SK-N-SH treated with all-trans-retinoic acid at 6 μM for 48 hours (cell line): ENCODE measurements at regions not wholly inside any gene's neighbourhood (a gene's known extent, or its start where the extent isn't known, plus 50 kb on each side); places are given as distances from the start of the nearest gene placed in this dataset.

Experiments
- ATAC-seq: fragments of 200-7000 bp; cut with Tn5 transposase; 3 replicates; pipeline ENCODE4 v1.9.1; 2020; ENCODE audit warnings: mild to moderate bottlenecking, moderate library complexity
- ARNTL ChIP-seq: fragments of 450-650 bp; formaldehyde crosslinking; IDR thresholded peaks from 2 replicates; pipeline ENCODE4 v1.5.0; 2020; ENCODE audit warnings: low read depth, mild to moderate bottlenecking, moderate library complexity, borderline replicate concordance
- BACH2 ChIP-seq: fragments of 250-450 bp; sonication (Bioruptor Pico); IDR thresholded peaks from 2 replicates; pipeline ENCODE4 v1.9.0; 2021; ENCODE audit warnings: mild to moderate bottlenecking, borderline replicate concordance
- CSDC2 ChIP-seq: fragments of 250-450 bp; sonication (Bioruptor Pico); IDR thresholded peaks from 2 replicates; pipeline ENCODE4 v1.5.0; 2020; ENCODE audit warnings: mild to moderate bottlenecking, moderate library complexity
- ESRRG ChIP-seq: fragments of 250-450 bp; sonication (Bioruptor Pico); IDR thresholded peaks from 2 replicates; pipeline ENCODE4 v1.6.1; 2021; ENCODE audit warnings: mild to moderate bottlenecking
- GLIS3 ChIP-seq: fragments of 250-450 bp; sonication (Bioruptor Pico); IDR thresholded peaks from 2 replicates; pipeline ENCODE4 v1.5.0; 2020; ENCODE audit warnings: mild to moderate bottlenecking, moderate library complexity
- OSR1 ChIP-seq: fragments of 250-450 bp; sonication (Bioruptor Pico); IDR thresholded peaks from 2 replicates; pipeline ENCODE4 v1.8.0; 2022; ENCODE audit warnings: moderate library complexity, mild to moderate bottlenecking, inconsistent platforms
- PPARA ChIP-seq: fragments of 250-450 bp; sonication (Bioruptor Pico); IDR thresholded peaks from 2 replicates; pipeline ENCODE4 v1.5.0; 2020; ENCODE audit warnings: mild to moderate bottlenecking, borderline replicate concordance
- RARB ChIP-seq: fragments of 250-450 bp; sonication (Bioruptor Pico); IDR thresholded peaks from 2 replicates; pipeline ENCODE4 v1.8.0; 2021; ENCODE audit warnings: mild to moderate bottlenecking, moderate library complexity
- SNAI2 ChIP-seq: fragments of 250-450 bp; sonication (Bioruptor Pico); IDR thresholded peaks from 2 replicates; pipeline ENCODE4 v1.5.0; 2020; ENCODE audit warnings: mild to moderate bottlenecking, moderate library complexity
- TCF4 ChIP-seq: fragments of 250-450 bp; sonication (Bioruptor Pico); IDR thresholded peaks from 2 replicates; pipeline ENCODE4 v1.8.0; 2021; ENCODE audit warnings: mild to moderate bottlenecking, moderate library complexity, borderline replicate concordance
- TOX ChIP-seq: fragments of 250-450 bp; sonication (Bioruptor Pico); IDR thresholded peaks from 2 replicates; pipeline ENCODE4 v1.8.0; 2021; ENCODE audit warnings: mild to moderate bottlenecking, moderate library complexity, borderline replicate concordance
- ZC3H10 ChIP-seq: fragments of 250-450 bp; sonication (Bioruptor Pico); IDR thresholded peaks from 2 replicates; pipeline ENCODE4 v1.5.1; 2021; ENCODE audit warnings: mild to moderate bottlenecking, moderate library complexity
- ZFP3 ChIP-seq: fragments of 250-450 bp; sonication (Bioruptor Pico); IDR thresholded peaks from 2 replicates; pipeline ENCODE4 v1.5.0; 2020; ENCODE audit warnings: mild to moderate bottlenecking, moderate library complexity
- ZFP30 ChIP-seq: fragments of 450-650 bp; formaldehyde crosslinking; IDR thresholded peaks from 2 replicates; pipeline ENCODE4 v1.5.0; 2022; ENCODE audit warnings: mild to moderate bottlenecking, moderate library complexity
- ZNF565 ChIP-seq: fragments of 450-650 bp; formaldehyde crosslinking; conservative IDR thresholded peaks from 2 replicates; pipeline ENCODE4 v1.5.0; 2020; ENCODE audit warnings: low read depth, mild to moderate bottlenecking, moderate library complexity
- ZNF70 ChIP-seq: fragments of 450-650 bp; formaldehyde crosslinking; IDR thresholded peaks from 2 replicates; pipeline ENCODE4 v1.5.0; 2020; ENCODE audit warnings: mild to moderate bottlenecking, moderate library complexity
- ZNF8 ChIP-seq: fragments of 450-650 bp; formaldehyde crosslinking; IDR thresholded peaks from 2 replicates; pipeline ENCODE4 v1.5.0; 2020; ENCODE audit warnings: mild to moderate bottlenecking, moderate library complexity
- TF ChIP-seq, protein P1 (sequence below): fragments of 250-450 bp; sonication (Bioruptor Pico); IDR thresholded peaks from 2 replicates; pipeline ENCODE4 v1.8.0; 2020; ENCODE audit warnings: mild to moderate bottlenecking, moderate library complexity, borderline replicate concordance
- TF ChIP-seq, protein P2 (sequence below): fragments of 250-450 bp; sonication (Bioruptor Pico); IDR thresholded peaks from 2 replicates; pipeline ENCODE4 v1.5.1; 2021; ENCODE audit warnings: mild to moderate bottlenecking, moderate library complexity
- TF ChIP-seq, protein P3 (sequence below): fragments of 250-450 bp; sonication (Bioruptor Pico); IDR thresholded peaks from 2 replicates; pipeline ENCODE4 v1.8.0; 2021; ENCODE audit warnings: low read depth, mild to moderate bottlenecking, moderate library complexity, borderline replicate concordance
- TF ChIP-seq, protein P4 (sequence below): fragments of 250-450 bp; sonication (Bioruptor Pico); IDR thresholded peaks from 2 replicates; pipeline ENCODE4 v1.5.0; 2020; ENCODE audit warnings: mild to moderate bottlenecking, moderate library complexity

DNA sequence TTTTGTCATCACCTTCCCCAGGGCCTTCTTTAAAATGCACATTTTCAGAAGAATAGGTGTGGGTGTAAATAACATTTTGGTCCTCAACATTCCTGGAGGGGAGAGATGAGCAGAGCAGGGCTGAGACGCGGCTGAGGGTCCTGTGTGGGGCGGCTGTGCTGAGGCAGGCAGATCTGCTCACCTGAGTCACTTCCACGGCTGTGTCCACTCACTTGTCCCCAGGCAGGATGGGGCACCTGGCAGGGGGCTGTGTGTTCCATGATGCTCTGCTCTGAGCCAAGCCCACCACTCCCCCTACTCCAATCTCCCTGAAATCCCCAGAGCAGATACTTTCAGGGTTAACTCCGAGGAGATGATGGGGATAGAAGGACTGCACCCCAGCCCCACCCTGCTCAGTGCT, 93.8 kb downstream of the GLRX3 start:
- ATAC-seq, result no peak
- TF ChIP-seq ZFP30 (no peak), ZNF565 (CRISPR knock-in tag) (no peak), BACH2 (CRISPR knock-in tag) (no peak)

DNA sequence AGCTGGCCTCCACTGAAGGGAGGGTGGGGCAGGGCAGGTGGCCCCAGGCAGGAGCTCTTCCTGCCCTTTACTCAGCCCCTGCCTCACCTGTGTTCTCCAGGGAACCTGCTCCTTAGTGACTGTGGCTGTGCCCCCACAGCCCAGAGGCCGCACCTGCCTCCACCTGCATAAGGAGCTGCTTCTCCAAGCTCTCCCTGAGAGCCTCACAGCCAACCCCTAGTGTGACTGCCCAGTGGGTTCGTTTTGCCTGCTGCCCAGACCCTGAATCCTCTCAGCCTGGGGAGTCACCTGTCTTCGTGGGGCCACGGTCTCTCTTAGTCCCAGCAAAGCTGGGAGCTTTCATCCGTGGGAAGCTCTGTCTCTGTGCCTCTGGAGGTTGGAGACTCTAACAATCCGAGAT, 94.4 kb downstream of the GLRX3 start:
- TF ChIP-seq BACH2 (CRISPR knock-in tag) (no peak), CSDC2 (no peak), ESRRG (no peak), PPARA (CRISPR knock-in tag) (no peak), TCF4 (CRISPR knock-in tag) (no peak), ZFP3 (CRISPR knock-in tag) (no peak), ZNF70 (no peak), ZC3H10 (CRISPR knock-in tag) (no peak)
- TF ChIP-seq, protein P1, sequence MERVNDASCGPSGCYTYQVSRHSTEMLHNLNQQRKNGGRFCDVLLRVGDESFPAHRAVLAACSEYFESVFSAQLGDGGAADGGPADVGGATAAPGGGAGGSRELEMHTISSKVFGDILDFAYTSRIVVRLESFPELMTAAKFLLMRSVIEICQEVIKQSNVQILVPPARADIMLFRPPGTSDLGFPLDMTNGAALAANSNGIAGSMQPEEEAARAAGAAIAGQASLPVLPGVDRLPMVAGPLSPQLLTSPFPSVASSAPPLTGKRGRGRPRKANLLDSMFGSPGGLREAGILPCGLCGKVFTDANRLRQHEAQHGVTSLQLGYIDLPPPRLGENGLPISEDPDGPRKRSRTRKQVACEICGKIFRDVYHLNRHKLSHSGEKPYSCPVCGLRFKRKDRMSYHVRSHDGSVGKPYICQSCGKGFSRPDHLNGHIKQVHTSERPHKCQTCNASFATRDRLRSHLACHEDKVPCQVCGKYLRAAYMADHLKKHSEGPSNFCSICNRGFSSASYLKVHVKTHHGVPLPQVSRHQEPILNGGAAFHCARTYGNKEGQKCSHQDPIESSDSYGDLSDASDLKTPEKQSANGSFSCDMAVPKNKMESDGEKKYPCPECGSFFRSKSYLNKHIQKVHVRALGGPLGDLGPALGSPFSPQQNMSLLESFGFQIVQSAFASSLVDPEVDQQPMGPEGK (CRISPR knock-in tag), result no peak
- TF ChIP-seq, protein P2, sequence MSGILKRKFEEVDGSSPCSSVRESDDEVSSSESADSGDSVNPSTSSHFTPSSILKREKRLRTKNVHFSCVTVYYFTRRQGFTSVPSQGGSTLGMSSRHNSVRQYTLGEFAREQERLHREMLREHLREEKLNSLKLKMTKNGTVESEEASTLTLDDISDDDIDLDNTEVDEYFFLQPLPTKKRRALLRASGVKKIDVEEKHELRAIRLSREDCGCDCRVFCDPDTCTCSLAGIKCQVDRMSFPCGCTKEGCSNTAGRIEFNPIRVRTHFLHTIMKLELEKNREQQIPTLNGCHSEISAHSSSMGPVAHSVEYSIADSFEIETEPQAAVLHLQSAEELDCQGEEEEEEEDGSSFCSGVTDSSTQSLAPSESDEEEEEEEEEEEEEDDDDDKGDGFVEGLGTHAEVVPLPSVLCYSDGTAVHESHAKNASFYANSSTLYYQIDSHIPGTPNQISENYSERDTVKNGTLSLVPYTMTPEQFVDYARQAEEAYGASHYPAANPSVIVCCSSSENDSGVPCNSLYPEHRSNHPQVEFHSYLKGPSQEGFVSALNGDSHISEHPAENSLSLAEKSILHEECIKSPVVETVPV (CRISPR knock-in tag), result no peak
- ATAC-seq, result no peak

DNA sequence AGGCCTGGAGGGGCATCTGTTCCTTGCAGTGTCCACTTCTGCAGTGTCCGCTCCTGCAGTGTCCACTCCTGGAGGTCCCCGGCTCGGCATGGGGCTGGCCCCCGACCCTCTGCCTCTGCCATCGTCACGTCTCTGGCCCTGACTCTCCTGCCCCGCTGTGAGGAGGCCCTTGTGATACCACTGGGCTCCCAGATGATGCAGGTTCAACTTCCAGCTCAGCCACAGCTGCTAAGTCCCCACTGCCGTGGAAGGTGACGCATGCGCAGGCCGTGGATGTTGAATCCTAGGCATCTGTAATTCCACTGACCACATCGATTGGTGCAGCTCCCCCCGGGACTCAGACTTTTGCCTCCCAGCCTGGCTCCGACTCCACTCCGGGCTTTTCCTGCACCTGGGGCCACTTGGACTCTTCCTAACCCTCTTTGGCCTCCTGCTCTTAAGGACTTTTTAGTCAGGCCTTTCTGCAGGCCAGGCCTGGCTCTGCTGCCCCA, 95.1 kb downstream of the GLRX3 start:
- ATAC-seq, result no peak
- no peak for TF ChIP-seq ZNF565 (CRISPR knock-in tag)
- no peak for TF ChIP-seq PPARA (CRISPR knock-in tag)
- TF ChIP-seq TOX (CRISPR knock-in tag), result no peak
- TF ChIP-seq ESRRG, result no peak

DNA sequence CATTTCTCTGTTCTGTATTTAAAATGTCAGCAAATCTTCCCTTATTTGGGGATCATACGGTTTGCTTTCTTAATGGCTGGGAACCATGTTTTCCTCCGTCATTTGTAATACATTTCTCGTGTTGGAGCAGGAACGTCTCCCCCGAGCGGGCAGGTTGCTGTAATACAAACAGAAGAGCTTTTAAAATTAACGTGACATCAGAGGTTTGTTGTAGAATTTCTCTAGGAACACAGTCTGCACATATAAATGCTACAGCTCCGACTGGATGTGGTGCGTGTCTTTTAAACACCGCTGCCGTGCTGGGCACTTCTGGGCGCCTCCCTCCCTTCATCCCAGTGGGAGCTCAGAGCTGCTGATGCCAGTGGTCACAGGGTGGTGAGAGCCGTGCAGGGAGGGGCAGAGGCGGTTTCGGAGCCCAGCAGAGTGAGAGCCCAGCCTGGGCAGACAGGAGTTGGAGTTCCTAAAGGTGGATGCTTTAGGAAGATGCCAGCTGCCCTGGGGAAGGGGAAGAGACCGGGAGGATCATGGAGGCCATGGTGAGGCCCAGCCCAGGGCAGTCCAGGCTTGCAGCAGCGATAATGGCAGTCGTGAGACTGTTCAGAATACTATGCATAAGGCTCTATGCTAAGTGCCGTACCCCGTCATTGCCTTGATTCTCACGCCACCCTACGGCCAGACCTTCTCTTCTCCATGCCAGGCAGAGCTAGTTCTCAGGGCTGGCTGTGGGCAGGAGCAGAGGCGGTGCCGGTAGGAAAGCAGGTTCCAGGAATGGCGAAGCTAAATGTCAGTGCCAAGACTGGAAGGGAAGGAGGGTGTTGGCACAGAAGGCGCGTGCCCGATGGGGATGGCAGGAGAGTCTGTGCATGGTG, 96.2 kb downstream of the GLRX3 start:
- ATAC-seq, result no peak
- TF ChIP-seq TOX (CRISPR knock-in tag), result no peak

DNA sequence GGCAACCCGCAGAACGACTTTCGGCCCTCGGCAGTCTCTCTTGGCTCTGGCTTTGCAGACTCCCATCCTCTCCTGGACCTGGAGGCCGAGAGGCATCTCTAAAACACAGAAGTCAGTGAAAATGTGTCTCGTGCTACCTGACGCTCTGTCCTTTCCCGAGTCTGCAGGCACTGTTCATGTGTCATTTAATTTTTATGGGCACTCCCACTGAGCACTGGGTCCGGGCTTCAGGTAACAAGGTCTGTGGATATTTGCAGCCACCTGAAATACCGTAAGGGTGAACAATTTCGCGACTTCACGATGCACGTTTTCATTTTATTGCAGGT, 96.8 kb downstream of the GLRX3 start:
- ATAC-seq, result no peak
- TF ChIP-seq ZFP3 (CRISPR knock-in tag) (no peak), OSR1 (CRISPR knock-in tag) (no peak), ZFP30 (no peak), GLIS3 (CRISPR knock-in tag) (no peak), SNAI2 (CRISPR knock-in tag) (no peak)
- TF ChIP-seq, all 23 proteins: peak for 0

DNA sequence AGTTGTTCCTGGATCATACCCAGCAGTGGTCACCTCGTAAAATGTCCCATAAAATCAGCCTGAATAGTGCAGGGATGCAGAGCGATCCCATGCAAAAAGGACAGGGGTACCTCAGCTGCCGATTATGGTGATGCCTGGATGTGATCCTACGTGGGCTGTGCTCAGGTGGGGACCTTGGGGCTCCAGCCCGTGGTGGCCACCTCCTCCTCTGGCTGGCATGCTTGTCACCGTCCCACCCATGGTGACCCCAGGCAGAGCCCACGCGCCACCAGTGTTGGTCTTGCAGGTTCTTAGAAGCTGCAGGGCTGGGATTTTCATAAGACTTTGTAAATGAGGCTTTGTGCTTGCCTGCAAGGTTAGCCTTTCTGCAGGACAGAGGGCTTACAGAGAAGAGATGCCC, 97.2 kb downstream of the GLRX3 start:
- ATAC-seq, result no peak
- TF ChIP-seq PPARA (CRISPR knock-in tag) (no peak), TCF4 (CRISPR knock-in tag) (no peak), ARNTL (CRISPR knock-in tag) (no peak), ZFP30 (no peak), ZFP3 (CRISPR knock-in tag) (no peak), ZNF565 (CRISPR knock-in tag) (no peak), SNAI2 (CRISPR knock-in tag) (no peak), BACH2 (CRISPR knock-in tag) (no peak), RARB (no peak), OSR1 (CRISPR knock-in tag) (no peak), ZNF8 (no peak)
- TF ChIP-seq, protein P3, sequence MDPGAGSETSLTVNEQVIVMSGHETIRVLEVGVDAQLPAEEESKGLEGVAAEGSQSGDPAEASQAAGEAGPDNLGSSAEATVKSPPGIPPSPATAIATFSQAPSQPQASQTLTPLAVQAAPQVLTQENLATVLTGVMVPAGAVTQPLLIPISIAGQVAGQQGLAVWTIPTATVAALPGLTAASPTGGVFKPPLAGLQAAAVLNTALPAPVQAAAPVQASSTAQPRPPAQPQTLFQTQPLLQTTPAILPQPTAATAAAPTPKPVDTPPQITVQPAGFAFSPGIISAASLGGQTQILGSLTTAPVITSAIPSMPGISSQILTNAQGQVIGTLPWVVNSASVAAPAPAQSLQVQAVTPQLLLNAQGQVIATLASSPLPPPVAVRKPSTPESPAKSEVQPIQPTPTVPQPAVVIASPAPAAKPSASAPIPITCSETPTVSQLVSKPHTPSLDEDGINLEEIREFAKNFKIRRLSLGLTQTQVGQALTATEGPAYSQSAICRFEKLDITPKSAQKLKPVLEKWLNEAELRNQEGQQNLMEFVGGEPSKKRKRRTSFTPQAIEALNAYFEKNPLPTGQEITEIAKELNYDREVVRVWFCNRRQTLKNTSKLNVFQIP (CRISPR knock-in tag), result no peak
- TF ChIP-seq, protein P4, sequence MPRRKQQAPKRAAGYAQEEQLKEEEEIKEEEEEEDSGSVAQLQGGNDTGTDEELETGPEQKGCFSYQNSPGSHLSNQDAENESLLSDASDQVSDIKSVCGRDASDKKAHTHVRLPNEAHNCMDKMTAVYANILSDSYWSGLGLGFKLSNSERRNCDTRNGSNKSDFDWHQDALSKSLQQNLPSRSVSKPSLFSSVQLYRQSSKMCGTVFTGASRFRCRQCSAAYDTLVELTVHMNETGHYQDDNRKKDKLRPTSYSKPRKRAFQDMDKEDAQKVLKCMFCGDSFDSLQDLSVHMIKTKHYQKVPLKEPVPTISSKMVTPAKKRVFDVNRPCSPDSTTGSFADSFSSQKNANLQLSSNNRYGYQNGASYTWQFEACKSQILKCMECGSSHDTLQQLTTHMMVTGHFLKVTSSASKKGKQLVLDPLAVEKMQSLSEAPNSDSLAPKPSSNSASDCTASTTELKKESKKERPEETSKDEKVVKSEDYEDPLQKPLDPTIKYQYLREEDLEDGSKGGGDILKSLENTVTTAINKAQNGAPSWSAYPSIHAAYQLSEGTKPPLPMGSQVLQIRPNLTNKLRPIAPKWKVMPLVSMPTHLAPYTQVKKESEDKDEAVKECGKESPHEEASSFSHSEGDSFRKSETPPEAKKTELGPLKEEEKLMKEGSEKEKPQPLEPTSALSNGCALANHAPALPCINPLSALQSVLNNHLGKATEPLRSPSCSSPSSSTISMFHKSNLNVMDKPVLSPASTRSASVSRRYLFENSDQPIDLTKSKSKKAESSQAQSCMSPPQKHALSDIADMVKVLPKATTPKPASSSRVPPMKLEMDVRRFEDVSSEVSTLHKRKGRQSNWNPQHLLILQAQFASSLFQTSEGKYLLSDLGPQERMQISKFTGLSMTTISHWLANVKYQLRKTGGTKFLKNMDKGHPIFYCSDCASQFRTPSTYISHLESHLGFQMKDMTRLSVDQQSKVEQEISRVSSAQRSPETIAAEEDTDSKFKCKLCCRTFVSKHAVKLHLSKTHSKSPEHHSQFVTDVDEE (CRISPR knock-in tag), result no peak
- TF ChIP-seq, protein P1 (CRISPR knock-in tag), result no peak
